Fibroblast of skin of right quadriceps (primary cell): ENCODE measurements at regions not wholly inside any gene's neighbourhood (a gene's known extent, or its start where the extent isn't known, plus 50 kb on each side); places are given as distances from the start of the nearest gene placed in this dataset.
"Not testable (repeated sequence)": the region's sequence is repeated elsewhere in the genome, so short reads cannot be mapped to it uniquely, and the experiment has no call there.

Experiments used
- DNase-seq: peaks from one replicate; pipeline ENCODE4 v3.0.0-alpha.2; 2013

DNA sequence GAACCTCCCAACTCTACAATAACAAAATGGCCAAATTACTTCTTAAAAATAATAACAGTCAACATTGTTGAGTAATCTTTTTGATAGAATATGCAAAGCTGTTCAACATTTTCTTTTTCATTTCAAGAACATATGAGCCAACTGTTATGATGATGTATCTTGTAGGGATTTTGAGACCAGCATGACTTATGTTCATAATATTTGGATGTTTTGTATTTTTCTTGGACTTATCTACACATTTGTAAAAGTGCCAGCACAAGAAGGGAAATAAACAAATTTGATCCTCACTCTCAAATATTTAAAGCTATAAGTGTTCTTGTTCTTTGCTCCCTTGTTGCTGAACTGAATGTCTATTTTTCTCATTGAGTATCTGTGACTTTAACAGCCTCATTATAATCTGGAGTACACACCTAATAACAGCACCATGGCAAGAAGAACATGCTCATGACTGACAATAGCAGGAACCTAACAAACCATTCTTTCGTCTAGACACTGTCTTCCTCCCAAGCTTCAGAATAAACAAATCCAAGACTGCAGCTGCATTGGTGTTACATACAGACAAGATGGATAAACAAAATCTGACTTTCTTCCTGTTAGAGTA is 1049.7 kb downstream of the FAT4 start:
- no peak for DNase-seq

GRCh38 chr4:126369076-126369475 is 1054.3 kb downstream of the FAT4 start:
- no peak for DNase-seq

GRCh38 chr4:126372634-126373033 is 1057.9 kb downstream of the FAT4 start:
- DNase-seq = no peak

GRCh38 chr4:126375462-126376054 is 1060.8 kb downstream of the FAT4 start:
- DNase-seq = no peak

GRCh38 chr4:126385954-126386353 is 1071.2 kb downstream of the FAT4 start:
- DNase-seq = no peak

GRCh38 chr4:126386512-126386911 is 1071.8 kb downstream of the FAT4 start:
- no peak for DNase-seq

DNA sequence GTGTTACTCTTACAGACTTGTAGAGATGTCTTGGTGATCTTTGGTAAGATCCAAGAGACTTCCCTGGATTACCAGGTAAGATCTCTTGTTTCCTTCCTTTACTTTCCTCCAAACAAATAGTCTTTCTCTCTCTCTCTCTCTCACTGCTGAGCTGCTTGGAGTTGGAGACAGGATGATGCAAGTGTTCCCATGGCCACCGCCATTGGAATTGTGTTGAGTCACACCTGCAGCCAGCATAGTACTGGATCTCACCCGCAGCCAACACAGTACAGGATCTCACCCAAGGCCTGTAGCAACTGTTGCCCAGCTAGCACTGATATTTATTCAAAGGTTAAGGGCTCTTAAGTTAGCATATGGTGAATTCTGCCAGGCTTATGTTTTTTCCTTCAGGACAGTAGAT is 1080.9 kb downstream of the FAT4 start:
- DNase-seq = peak; percentile 21

DNA sequence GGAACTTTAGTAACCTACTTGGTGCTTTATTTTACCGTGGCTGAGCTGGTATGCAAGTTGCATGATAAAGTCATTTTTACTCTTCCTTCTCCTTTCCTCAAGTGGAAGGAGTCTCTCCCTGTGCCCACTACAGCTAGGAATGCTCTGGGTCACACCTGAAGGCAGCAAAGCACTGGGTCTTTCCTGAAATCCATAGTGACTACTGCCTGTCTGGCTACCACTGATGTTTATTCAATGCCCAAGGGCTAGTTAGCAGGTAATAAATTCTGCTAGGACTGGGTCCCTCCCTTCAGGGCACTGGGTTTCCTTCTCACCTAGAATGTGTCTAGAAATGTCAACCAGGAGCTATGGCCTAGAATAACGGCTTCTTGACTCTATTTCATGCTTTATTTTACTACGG is 1081.4 kb downstream of the FAT4 start:
- DNase-seq = no peak

DNA sequence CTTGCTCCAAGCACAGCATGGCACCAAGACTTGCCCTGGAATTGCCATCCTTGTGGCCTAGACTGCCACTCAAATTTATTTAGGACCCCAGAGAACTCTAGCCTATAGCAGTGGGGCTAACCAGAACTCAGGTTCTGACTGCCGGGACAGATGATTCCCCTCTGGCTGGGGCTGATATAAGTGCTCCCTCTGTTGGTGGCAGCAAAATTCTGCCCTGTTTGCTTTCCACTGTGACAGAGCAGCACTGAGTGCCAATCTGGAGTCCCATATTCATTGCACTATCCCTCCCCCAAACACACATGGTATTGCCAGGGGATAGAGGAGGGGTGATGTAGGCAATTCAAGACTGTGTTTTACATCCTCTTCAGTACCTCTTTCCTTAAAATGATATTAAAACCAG is 1081.9 kb downstream of the FAT4 start:
- no peak for DNase-seq

DNA sequence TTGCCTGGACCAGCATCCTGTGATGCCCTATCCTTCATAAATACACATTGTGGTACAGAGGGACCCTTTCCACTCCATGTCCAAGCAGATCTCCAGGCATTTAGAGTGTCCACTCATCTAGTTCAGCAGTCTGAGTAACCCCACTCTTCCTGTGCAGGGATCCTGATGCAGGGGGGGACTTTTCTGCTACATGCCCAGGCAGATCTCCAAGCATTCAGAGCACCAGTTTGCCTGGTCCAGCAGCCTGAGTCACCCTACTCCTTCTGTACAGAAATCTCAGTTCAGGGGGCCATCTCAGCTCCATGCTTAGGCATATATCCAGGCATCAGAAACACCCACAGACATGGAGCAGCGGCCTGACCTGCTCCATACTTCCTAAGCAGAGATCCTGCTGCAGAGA is 1089.8 kb downstream of the FAT4 start:
- no peak for DNase-seq

- DNase-seq = peak; percentile 19
These were observed 1090.7 kb downstream of the FAT4 start for GRCh38 chr4:126405369-126405982.

DNA sequence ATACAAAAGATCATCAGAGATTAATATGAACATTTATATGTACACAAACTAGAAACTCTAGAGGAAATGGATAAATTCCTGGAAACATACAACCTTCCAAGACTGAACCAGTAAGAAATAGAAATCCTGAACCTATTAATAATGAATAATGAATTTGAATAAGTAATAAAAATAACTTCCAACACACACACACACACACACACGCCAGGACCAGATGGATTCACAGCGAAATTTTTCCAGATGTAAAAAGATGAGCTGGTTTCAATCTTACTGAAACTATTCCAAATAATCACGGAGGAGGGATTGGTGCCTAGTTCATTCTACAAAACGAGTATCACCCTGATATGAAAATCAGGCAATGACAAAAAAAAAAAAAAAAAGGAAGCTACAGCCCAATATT is 1095.0 kb downstream of the FAT4 start:
- DNase-seq = no peak

DNA sequence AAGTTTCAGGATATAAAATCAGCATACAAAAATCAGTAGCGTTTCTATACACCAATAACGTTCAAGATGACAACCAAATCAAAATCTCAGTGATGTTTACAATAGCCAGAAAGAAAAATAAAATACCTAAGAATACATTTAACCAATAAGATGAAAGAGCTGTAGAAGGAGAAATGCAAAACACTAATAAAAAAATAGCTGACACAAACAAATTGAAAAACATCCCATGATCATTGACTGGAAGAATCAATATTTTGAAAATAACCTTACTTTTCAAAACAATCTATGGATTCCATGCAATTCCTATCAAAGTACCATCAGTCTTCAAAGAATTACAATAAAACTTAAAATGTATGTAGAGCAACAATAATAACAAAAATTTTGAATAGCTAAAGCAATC is 1096.3 kb downstream of the FAT4 start:
- DNase-seq = no peak

GRCh38 chr4:126412310-126412709 is 1097.6 kb downstream of the FAT4 start:
- not testable (repeated sequence) for DNase-seq

DNA sequence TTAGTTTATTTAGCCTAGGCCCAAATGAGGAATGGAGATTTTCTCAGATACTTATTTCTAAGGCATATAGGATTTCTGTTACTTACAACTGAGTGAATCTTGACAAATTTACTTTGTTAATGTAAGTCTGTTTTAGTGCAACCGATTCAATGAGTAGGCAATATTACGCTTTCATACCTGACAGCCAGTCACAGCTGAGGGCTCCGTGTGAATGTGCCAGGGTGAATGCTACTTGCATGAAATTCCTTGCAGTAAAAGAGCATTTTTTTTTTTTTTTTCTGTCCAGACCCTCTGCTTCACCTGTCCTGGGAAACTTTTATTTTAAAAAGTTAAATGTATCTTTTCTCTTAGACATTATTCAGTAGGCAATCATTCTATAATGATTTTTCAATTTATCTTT is 1100.0 kb downstream of the FAT4 start:
- DNase-seq = no peak

DNA sequence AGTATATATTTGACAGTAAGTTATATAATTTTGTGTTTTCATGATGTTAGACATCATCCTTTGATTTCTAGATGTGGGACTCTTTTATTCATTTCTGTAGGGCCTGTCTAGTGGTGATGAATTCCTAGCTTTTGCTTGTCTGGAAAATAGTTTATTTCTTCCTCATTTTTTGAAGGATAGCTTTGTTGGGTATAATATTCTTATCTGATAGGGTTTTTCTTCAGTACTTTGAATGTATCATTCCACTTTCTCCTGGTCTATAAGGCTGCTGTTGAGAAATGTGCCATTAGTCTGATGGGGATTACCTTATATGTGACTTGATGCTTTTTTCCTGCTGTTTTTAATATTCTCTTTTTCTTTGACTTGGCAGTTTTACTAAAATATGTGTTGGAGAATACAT is 1104.5 kb downstream of the FAT4 start:
- DNase-seq = no peak

- DNase-seq = no peak
These were observed 1113.1 kb downstream of the FAT4 start for GRCh38 chr4:126427853-126428252.

DNA sequence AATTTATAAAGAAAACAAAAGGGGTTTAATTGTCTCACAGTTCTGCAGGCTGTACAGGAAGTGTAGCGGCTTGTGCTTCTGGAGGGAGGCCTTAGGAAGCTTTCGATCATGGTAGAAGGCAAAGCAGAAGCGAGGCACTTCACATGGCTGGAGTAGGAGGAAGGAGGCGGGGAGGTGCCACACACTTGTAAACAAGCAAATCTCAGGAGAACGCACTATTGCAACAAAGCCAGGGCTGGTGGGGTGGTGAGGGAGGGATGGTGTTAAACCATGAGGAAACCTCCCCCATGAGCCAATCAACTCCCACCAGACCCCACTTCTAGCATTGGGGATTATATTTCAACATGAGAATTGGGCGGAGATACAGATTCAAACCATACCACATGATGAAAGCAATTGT is 1116.3 kb downstream of the FAT4 start:
- no peak for DNase-seq

DNA sequence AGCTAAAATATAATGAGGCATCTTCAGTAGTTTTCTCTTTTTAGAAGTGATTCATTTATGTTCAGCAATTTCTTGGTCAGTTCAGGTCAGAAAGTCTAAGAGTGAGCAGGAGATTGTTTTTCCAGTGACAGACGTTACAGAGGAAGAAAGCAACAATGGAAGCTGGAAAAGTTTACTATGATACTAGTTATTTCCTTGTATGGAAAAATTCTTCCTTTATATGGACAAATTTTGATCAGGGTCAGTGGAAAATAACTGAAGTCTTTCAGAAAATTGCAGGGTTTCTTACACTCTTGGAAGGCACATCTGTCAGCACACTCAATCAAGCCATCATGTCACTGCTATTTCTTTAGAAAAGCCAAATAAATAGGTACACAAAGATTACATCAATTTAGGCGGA is 1120.7 kb downstream of the FAT4 start:
- no peak for DNase-seq

- no peak for DNase-seq
These were observed 1125.5 kb downstream of the FAT4 start for GRCh38 chr4:126440297-126440696.

DNA sequence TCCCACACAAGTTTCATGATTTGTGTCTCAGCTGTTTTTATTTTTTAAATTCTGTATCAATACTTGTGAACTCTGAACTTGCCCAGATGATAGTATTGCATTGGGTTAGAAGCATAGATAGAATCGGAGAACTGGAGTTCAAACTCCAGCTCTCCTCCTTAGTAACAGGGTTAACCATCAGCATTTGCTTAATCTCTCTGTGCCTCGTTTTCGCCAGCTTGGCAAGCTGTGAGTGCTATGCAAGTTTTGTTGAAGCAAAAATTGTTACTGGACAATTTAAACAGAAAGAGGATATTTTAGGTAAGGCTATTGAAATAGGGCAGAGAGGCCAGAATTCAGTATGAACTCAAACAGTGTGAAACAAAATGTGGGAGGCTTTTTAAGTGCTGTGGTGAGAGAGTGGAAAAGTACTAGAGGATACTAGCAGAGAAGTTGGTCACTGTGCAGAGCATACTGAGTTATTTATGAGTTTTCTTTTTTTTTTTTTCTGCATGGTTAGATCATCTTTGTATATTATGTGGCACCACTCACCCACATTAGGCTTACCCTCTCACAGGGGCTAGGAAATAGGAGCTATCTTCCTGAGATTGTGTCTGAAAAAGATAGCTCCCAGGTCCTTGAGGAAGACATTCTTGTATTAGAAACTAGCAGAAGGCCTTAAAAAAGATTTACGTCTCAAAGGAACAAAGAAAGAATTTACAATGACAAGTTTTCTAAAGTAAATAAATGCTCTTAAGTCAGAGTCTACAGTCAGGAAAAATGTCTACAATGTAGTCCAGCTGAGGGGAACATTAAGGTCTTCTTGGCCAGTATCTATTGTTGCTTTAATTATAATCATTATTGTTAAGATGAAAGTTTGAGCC is 1126.6 kb downstream of the FAT4 start:
- DNase-seq = peak; percentile 9

DNA sequence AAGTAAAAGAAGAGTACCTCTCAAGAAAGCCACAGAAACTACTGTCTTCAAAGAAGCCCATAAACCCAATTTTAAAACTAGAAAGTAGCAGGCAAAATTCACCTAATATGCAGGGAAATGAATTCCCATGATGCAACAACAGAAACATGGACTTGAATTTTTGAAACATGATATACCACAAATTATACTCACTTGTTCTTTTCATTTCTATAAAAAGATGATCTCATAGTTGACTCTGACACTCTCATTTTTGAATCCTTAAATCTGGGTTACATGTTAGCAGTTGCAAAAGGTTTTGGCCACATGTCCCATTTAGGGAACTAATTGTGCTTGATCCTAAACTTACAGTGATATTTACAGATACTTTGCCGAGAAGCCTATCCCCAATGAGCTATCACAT is 1130.8 kb downstream of the FAT4 start:
- DNase-seq = peak; percentile 8

GRCh38 chr4:126446917-126447316 is 1132.2 kb downstream of the FAT4 start:
- DNase-seq = no peak
